Neural progenitor cell (in vitro differentiated cells): ENCODE measurements at regions not wholly inside any gene's neighbourhood (a gene's known extent, or its start where the extent isn't known, plus 50 kb on each side); places are given as distances from the start of the nearest gene placed in this dataset.
"Not testable (repeated sequence)": the region's sequence is repeated elsewhere in the genome, so short reads cannot be mapped to it uniquely, and the experiment has no call there.

Experiments
- DNase-seq: peaks from one replicate; pipeline ENCODE4 v3.0.0-alpha.2; 2016; ENCODE audit warnings: low spot score
- H2AFZ ChIP-seq: fragments of 200-600 bp; sonication (generic); replicated peaks from 2 replicates; pipeline ENCODE4 v1.6.1; 2016; ENCODE audit warnings: antibody characterized with exemption
- H3F3A ChIP-seq: fragments of 200-600 bp; sonication (generic); 2 replicates; pipeline ENCODE4 v1.6.1; 2016; ENCODE audit warnings: antibody characterized with exemption, low read depth
- H3K27ac ChIP-seq: fragments of 200-600 bp; sonication (generic); 2 replicates; pipeline ENCODE4 v1.5.1; 2016; ENCODE audit warnings: mild to moderate bottlenecking
- H3K27me3 ChIP-seq: fragments of 200-600 bp; sonication (generic); 2 replicates; pipeline ENCODE4 v1.6.1; 2016; ENCODE audit warnings: mild to moderate bottlenecking, moderate library complexity
- H3K36me3 ChIP-seq: fragments of 200-600 bp; sonication (generic); 2 replicates; pipeline ENCODE4 v1.5.1; 2016
- H3K4me1 ChIP-seq: fragments of 200-600 bp; sonication (generic); 2 replicates; pipeline ENCODE4 v1.6.1; 2016; ENCODE audit warnings: mixed run types
- H3K4me2 ChIP-seq: fragments of 200-600 bp; sonication (generic); 2 replicates; pipeline ENCODE4 v1.6.1; 2016
- H3K4me3 ChIP-seq: fragments of 200-600 bp; sonication (generic); 2 replicates; pipeline ENCODE4 v1.5.1; 2016
- H3K79me2 ChIP-seq: fragments of 200-600 bp; sonication (generic); 2 replicates; pipeline ENCODE4 v1.6.1; 2016; ENCODE audit warnings: low read depth
- H3K9ac ChIP-seq: fragments of 200-600 bp; sonication (generic); 2 replicates; pipeline ENCODE4 v1.6.1; 2016
- H3K9me3 ChIP-seq: fragments of 200-600 bp; sonication (generic); 2 replicates; pipeline ENCODE4 v1.5.1; 2016; ENCODE audit warnings: low read depth
- H4K20me1 ChIP-seq: fragments of 200-600 bp; sonication (generic); 2 replicates; pipeline ENCODE4 v1.6.1; 2016; ENCODE audit warnings: low read depth
- H3K27ac Mint-ChIP-seq: 3 replicates; pipeline ENCODE4 v1.8.0; 2021; ENCODE audit warnings: mixed read lengths
- H3K27me3 Mint-ChIP-seq: 2 replicates; pipeline ENCODE4 v1.8.0; 2022; ENCODE audit warnings: low read depth, mild to moderate bottlenecking, inconsistent platforms, moderate library complexity, mixed read lengths; ENCODE audit not compliant: insufficient read depth
- H3K36me3 Mint-ChIP-seq: 3 replicates; pipeline ENCODE4 v1.8.0; 2021; ENCODE audit warnings: mixed read lengths
- H3K4me1 Mint-ChIP-seq: 3 replicates; pipeline ENCODE4 v1.8.0; 2021; ENCODE audit warnings: mixed read lengths
- H3K4me3 Mint-ChIP-seq: 3 replicates; pipeline ENCODE4 v1.8.0; 2021; ENCODE audit warnings: mild to moderate bottlenecking, moderate library complexity, mixed read lengths
- H3K9me3 Mint-ChIP-seq: 3 replicates; pipeline ENCODE4 v1.8.0; 2020; ENCODE audit warnings: mixed read lengths
- CTCF ChIP-seq: fragments of 200-600 bp; sonication (generic); IDR thresholded peaks from 2 replicates; pipeline ENCODE4 v1.5.1; 2017; ENCODE audit warnings: antibody characterized with exemption, mild to moderate bottlenecking
- EZH2 ChIP-seq: fragments of 200-600 bp; sonication (generic); IDR thresholded peaks from 2 replicates; pipeline ENCODE4 v1.6.1; 2017; ENCODE audit warnings: antibody characterized with exemption, mild to moderate bottlenecking, moderate library complexity
- EZH2phosphoT487 ChIP-seq: fragments of 200-600 bp; sonication (generic); IDR thresholded peaks from 2 replicates; pipeline ENCODE4 v1.6.1; 2017; ENCODE audit warnings: antibody characterized with exemption

- no peak overlapping the region for H3K27ac ChIP-seq
- H3K27me3 Mint-ChIP-seq: peaks cover 2% of the 10 kb centered on the region
- H3K9me3 ChIP-seq: no peaks in the 10 kb centered on the region
- H3K79me2 ChIP-seq: no peaks in the 10 kb centered on the region
- no peak overlapping the region for H2AFZ ChIP-seq
- TF ChIP-seq EZH2phosphoT487: no peak
- TF ChIP-seq CTCF: peak; percentile 44
- no peak overlapping the region for H3K4me3 Mint-ChIP-seq
- DNase-seq: no peak
- H3K36me3 Mint-ChIP-seq: no peaks in the 10 kb centered on the region
- H3K9ac ChIP-seq: no peak overlapping the region
- no peak overlapping the region for H3K4me3 ChIP-seq
- no peaks in the 10 kb centered on the region for H3K27me3 ChIP-seq
- no peaks in the 10 kb centered on the region for H3F3A ChIP-seq
- no peaks in the 10 kb centered on the region for H4K20me1 ChIP-seq
- no peaks in the 10 kb centered on the region for H3K4me1 Mint-ChIP-seq
- no peaks in the 10 kb centered on the region for H3K4me1 ChIP-seq
- no peaks in the 10 kb centered on the region for H3K36me3 ChIP-seq
- H3K4me2 ChIP-seq: no peak overlapping the region
- peaks cover 15% of the 10 kb centered on the region for H3K9me3 Mint-ChIP-seq
- H3K27ac Mint-ChIP-seq: no peak overlapping the region
Measured at GRCh38 chr2:64888591-64889309, 100.4 kb upstream of the SLC1A4 start.

GRCh38 chr2:64889803-64890202, 99.4 kb upstream of the SLC1A4 start:
- Histone ChIP-seq H3K9me3 (no peaks in the 10 kb centered on the region), H3K27me3 (no peaks in the 10 kb centered on the region), H3K4me3 (no peak overlapping the region), H3K79me2 (no peaks in the 10 kb centered on the region), H3K27ac (no peak overlapping the region), H3F3A (no peaks in the 10 kb centered on the region), H3K9ac (no peak overlapping the region), H3K4me2 (no peak overlapping the region), H3K4me1 (no peaks in the 10 kb centered on the region), H2AFZ (no peak overlapping the region), H4K20me1 (no peaks in the 10 kb centered on the region), H3K36me3 (no peaks in the 10 kb centered on the region)
- no peak overlapping the region for H3K27ac Mint-ChIP-seq
- H3K9me3 Mint-ChIP-seq: peaks cover 15% of the 10 kb centered on the region
- no peaks in the 10 kb centered on the region for H3K36me3 Mint-ChIP-seq
- TF ChIP-seq EZH2 (no peak), CTCF (no peak), EZH2phosphoT487 (no peak)
- no peak for DNase-seq
- H3K4me3 Mint-ChIP-seq: no peak overlapping the region
- peaks cover 2% of the 10 kb centered on the region for H3K27me3 Mint-ChIP-seq
- no peaks in the 10 kb centered on the region for H3K4me1 Mint-ChIP-seq

GRCh38 chr2:64896572-64896971, 92.6 kb upstream of the SLC1A4 start:
- not testable (repeated sequence) for H3K4me3 Mint-ChIP-seq, H3K9ac ChIP-seq

GRCh38 chr2:64899081-64899865, 89.9 kb upstream of the SLC1A4 start:
- H3K4me3 ChIP-seq: no peak overlapping the region
- DNase-seq: no peak
- TF ChIP-seq EZH2: no peak

More at GRCh38 chr2:64896572-64896971, 92.6 kb upstream of the SLC1A4 start:
- not testable (repeated sequence) for H3K36me3 Mint-ChIP-seq, H4K20me1 ChIP-seq, H3K36me3 ChIP-seq, H3F3A ChIP-seq, H2AFZ ChIP-seq, H3K27me3 Mint-ChIP-seq, H3K4me3 ChIP-seq, H3K4me1 ChIP-seq, H3K9me3 Mint-ChIP-seq, H3K27me3 ChIP-seq, H3K4me1 Mint-ChIP-seq, H3K79me2 ChIP-seq, H3K9me3 ChIP-seq, H3K27ac Mint-ChIP-seq, H3K27ac ChIP-seq, H3K4me2 ChIP-seq, DNase-seq

GRCh38 chr2:64899876-64900275, 89.3 kb upstream of the SLC1A4 start:
- H3K79me2 ChIP-seq, H3K27ac ChIP-seq, H3K27me3 ChIP-seq, H3K9ac ChIP-seq, H3K9me3 Mint-ChIP-seq, H3K27me3 Mint-ChIP-seq, H3K4me3 ChIP-seq, H3K36me3 ChIP-seq, H3K27ac Mint-ChIP-seq, H3K36me3 Mint-ChIP-seq, H3K4me2 ChIP-seq, H3K9me3 ChIP-seq, H2AFZ ChIP-seq, H4K20me1 ChIP-seq, H3K4me3 Mint-ChIP-seq, H3F3A ChIP-seq, DNase-seq: not testable (repeated sequence)
- peaks cover 11% of the 10 kb centered on the region for H3K4me1 Mint-ChIP-seq
- peaks cover 11% of the 10 kb centered on the region for H3K4me1 ChIP-seq

More at GRCh38 chr2:64899081-64899865, 89.9 kb upstream of the SLC1A4 start:
- no peaks in the 10 kb centered on the region for H3K9me3 Mint-ChIP-seq
- H3K79me2 ChIP-seq: no peaks in the 10 kb centered on the region
- no peak overlapping the region for H3K4me2 ChIP-seq
- H3K4me1 Mint-ChIP-seq: peaks cover 6% of the 10 kb centered on the region
- no peak overlapping the region for H3K9ac ChIP-seq
- H3K27ac ChIP-seq: no peak overlapping the region
- peaks cover 3% of the 10 kb centered on the region for H3K27me3 Mint-ChIP-seq
- H3K4me1 ChIP-seq: peaks cover 5% of the 10 kb centered on the region
- H3K9me3 ChIP-seq: no peaks in the 10 kb centered on the region
- no peaks in the 10 kb centered on the region for H3F3A ChIP-seq
- H2AFZ ChIP-seq: no peak overlapping the region
- no peaks in the 10 kb centered on the region for H3K36me3 ChIP-seq
- no peak overlapping the region for H3K4me3 Mint-ChIP-seq
- H3K27ac Mint-ChIP-seq: no peak overlapping the region
- H3K36me3 Mint-ChIP-seq: no peaks in the 10 kb centered on the region
- H3K27me3 ChIP-seq: no peaks in the 10 kb centered on the region
- no peaks in the 10 kb centered on the region for H4K20me1 ChIP-seq
